KMS-11 (cell line): ENCODE measurements at regions not wholly inside any gene's neighbourhood (a gene's known extent, or its start where the extent isn't known, plus 50 kb on each side); places are given as distances from the start of the nearest gene placed in this dataset.
"Not testable (repeated sequence)": the region's sequence is repeated elsewhere in the genome, so short reads cannot be mapped to it uniquely, and the experiment has no call there.

Experiments used
- H2AFZ ChIP-seq: fragments of 200-600 bp; sonication (generic); 2 replicates; pipeline ENCODE4 v1.6.1; 2016; ENCODE audit warnings: antibody characterized with exemption, mixed run types, low read depth
- H3K27ac ChIP-seq: fragments of 200-600 bp; sonication (generic); 2 replicates; pipeline ENCODE4 v1.6.1; 2016; ENCODE audit warnings: mild to moderate bottlenecking, mixed run types
- H3K27me3 ChIP-seq: fragments of 200-600 bp; sonication (generic); 2 replicates; pipeline ENCODE4 v1.6.1; 2017; ENCODE audit warnings: mild to moderate bottlenecking, low read depth, mixed run types, moderate library complexity; ENCODE audit not compliant: insufficient read depth
- H3K36me3 ChIP-seq: fragments of 200-600 bp; sonication (generic); 2 replicates; pipeline ENCODE4 v1.6.1; 2017; ENCODE audit warnings: mild to moderate bottlenecking, mixed run types; ENCODE audit not compliant: insufficient read depth
- H3K4me1 ChIP-seq: fragments of 200-600 bp; sonication (generic); 2 replicates; pipeline ENCODE4 v1.6.1; 2016; ENCODE audit warnings: mild to moderate bottlenecking, low read depth, mixed run types; ENCODE audit not compliant: poor library complexity, severe bottlenecking
- H3K4me2 ChIP-seq: fragments of 200-600 bp; sonication (generic); 2 replicates; pipeline ENCODE4 v1.7.0; 2016; ENCODE audit warnings: mild to moderate bottlenecking, mixed run types
- H3K4me3 ChIP-seq: fragments of 200-600 bp; sonication (generic); IDR thresholded peaks from 2 replicates; pipeline ENCODE4 v1.6.1; 2017; ENCODE audit warnings: low read depth, low read length, mixed read lengths; ENCODE audit not compliant: insufficient read depth
- H3K79me2 ChIP-seq: fragments of 200-600 bp; sonication (generic); 2 replicates; pipeline ENCODE4 v1.6.1; 2016; ENCODE audit warnings: low read depth, mixed run types; ENCODE audit not compliant: insufficient read depth
- H3K9ac ChIP-seq: fragments of 200-600 bp; sonication (generic); 2 replicates; pipeline ENCODE4 v1.6.1; 2016; ENCODE audit warnings: mild to moderate bottlenecking, mixed run types
- H4K20me1 ChIP-seq: fragments of 200-600 bp; sonication (generic); 2 replicates; pipeline ENCODE4 v1.6.1; 2016; ENCODE audit warnings: mild to moderate bottlenecking, mixed run types; ENCODE audit not compliant: insufficient read depth
- CTCF ChIP-seq: fragments of 200-600 bp; sonication (generic); conservative IDR thresholded peaks from 2 replicates; pipeline ENCODE4 v1.6.1; 2017; ENCODE audit warnings: low read depth, mild to moderate bottlenecking, antibody characterized with exemption, low read length, moderate library complexity, mixed read lengths

DNA sequence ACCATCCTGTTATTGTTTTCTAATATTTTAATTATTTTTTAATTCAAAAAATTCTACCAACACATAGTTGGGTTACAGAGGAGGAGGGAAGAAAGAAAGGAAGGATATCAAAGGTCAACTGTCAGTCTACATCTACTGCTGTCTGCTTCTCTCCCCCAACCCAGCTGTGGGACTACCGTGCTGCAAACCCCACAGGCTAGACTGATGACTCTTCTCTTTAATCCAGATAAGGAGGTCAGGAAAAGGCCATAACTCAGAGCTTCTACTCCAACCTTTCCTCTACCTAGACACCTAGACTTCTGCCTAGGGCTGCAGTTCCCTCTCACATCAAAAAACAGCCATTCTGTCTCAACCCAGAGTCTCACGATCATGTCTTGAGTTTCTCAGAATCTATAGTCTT, 124.2 kb upstream of the ETV3 start:
- H3K4me1 ChIP-seq: no peaks in the 10 kb centered on the region
- no peaks in the 10 kb centered on the region for H3K36me3 ChIP-seq
- H3K9ac ChIP-seq: no peak overlapping the region
- H3K4me2 ChIP-seq: no peak overlapping the region
- no peaks in the 10 kb centered on the region for H3K79me2 ChIP-seq
- no peak overlapping the region for H3K27ac ChIP-seq
- no peaks in the 10 kb centered on the region for H4K20me1 ChIP-seq
- no peak overlapping the region for H3K4me3 ChIP-seq
- H3K27me3 ChIP-seq: no peaks in the 10 kb centered on the region
- no peak overlapping the region for H2AFZ ChIP-seq
- TF ChIP-seq CTCF: no peak

DNA sequence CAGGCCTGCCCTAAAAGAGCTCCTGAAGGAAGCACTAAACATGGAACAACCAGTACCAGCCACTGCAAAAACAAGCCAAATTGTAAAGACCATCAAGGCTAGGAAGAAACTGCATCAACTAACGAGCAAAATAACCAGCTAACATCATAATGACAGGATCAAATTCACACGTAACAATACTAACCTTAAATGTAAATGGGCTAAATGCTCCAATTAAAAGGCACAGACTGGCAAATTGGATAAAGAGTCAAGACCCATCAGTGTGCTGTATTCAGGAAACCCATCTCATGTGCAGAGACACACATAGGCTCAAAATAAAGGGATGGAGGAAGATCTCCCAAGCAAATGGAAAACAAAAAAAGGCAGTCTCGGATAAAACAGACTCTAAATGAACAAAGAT, 117.7 kb upstream of the ETV3 start:
- not testable (repeated sequence) for H3K4me1 ChIP-seq, H2AFZ ChIP-seq, H3K4me2 ChIP-seq, H3K79me2 ChIP-seq, H3K4me3 ChIP-seq, H3K27me3 ChIP-seq, H3K36me3 ChIP-seq, H3K27ac ChIP-seq, H4K20me1 ChIP-seq, H3K9ac ChIP-seq

GRCh38 chr1:157254183-157254582, 116.0 kb upstream of the ETV3 start:
- not testable (repeated sequence) for H3K27me3 ChIP-seq, H3K4me3 ChIP-seq, H4K20me1 ChIP-seq, H3K4me1 ChIP-seq, H3K79me2 ChIP-seq, H3K27ac ChIP-seq, H3K4me2 ChIP-seq, H3K9ac ChIP-seq, H2AFZ ChIP-seq, H3K36me3 ChIP-seq

GRCh38 chr1:157252473-157252872, 114.3 kb upstream of the ETV3 start:
- no peaks in the 10 kb centered on the region for H3K27me3 ChIP-seq
- H4K20me1 ChIP-seq: no peaks in the 10 kb centered on the region
- no peak overlapping the region for H3K4me2 ChIP-seq
- H3K4me3 ChIP-seq: no peak overlapping the region
- H3K27ac ChIP-seq: no peak overlapping the region
- H3K4me1 ChIP-seq: no peaks in the 10 kb centered on the region
- H2AFZ ChIP-seq: no peak overlapping the region
- H3K36me3 ChIP-seq: no peaks in the 10 kb centered on the region
- H3K79me2 ChIP-seq: no peaks in the 10 kb centered on the region
- TF ChIP-seq CTCF: no peak
- no peak overlapping the region for H3K9ac ChIP-seq

DNA sequence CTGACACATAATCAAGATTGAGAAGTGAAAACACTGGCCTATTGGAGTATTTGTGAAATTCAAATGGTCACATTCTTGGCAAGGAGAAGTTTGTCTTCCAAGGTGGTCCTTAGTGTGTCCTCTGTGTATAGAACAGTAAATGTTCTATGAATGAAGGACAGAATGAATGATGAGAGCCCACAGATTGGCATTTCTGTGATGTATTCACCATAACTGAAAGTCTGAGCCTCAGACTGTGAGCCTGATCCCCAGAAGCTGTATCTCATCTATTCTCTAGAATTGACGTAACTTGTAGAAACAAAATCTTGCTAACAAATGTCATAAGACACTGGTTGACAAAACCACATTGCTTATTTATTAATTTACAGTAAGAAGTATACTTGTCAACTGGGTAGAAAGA, 111.5 kb upstream of the ETV3 start:
- Histone ChIP-seq H2AFZ (no peak overlapping the region), H3K4me2 (no peak overlapping the region), H3K9ac (no peak overlapping the region), H3K36me3 (no peaks in the 10 kb centered on the region), H3K79me2 (no peaks in the 10 kb centered on the region), H4K20me1 (no peaks in the 10 kb centered on the region), H3K4me3 (no peak overlapping the region), H3K27me3 (no peaks in the 10 kb centered on the region), H3K4me1 (no peaks in the 10 kb centered on the region), H3K27ac (no peak overlapping the region)
- TF ChIP-seq CTCF: no peak
